ENCODE measurements at regions not wholly inside any gene's neighbourhood (a gene's known extent, or its start where the extent isn't known, plus 50 kb on each side); places are given as distances from the start of the nearest gene placed in this dataset.

DNA sequence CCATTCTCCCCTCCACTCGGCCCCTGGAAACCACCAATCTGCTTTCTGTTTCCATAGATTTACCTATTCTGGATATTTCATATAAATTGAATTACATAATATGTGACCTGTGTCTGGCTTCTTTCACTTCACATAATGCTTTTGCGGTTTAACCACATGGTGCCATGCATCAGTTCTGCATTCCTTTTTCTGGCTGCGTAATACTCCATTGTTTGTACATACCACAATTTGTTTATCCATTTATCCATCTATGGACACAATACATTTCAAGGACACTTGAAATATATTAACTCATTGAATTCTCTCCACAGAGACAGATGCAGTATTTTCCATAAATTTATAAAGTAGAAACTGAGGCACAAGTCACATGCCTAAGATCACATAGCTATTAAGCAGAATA is 110.3 kb upstream of the ETV6 start:
- no peak for TF ChIP-seq TAF1 (IDR thresholded peaks at IDR 0.05; ENCODE audit: low read depth)
- TF ChIP-seq MXI1 (conservative IDR thresholded peaks at IDR 0.05; ENCODE audit: poor library complexity, severe bottlenecking): no peak
- no peak for TF ChIP-seq EP300 (conservative IDR thresholded peaks at IDR 0.05; ENCODE audit: poor library complexity, severe bottlenecking)
- TF ChIP-seq, protein P1, sequence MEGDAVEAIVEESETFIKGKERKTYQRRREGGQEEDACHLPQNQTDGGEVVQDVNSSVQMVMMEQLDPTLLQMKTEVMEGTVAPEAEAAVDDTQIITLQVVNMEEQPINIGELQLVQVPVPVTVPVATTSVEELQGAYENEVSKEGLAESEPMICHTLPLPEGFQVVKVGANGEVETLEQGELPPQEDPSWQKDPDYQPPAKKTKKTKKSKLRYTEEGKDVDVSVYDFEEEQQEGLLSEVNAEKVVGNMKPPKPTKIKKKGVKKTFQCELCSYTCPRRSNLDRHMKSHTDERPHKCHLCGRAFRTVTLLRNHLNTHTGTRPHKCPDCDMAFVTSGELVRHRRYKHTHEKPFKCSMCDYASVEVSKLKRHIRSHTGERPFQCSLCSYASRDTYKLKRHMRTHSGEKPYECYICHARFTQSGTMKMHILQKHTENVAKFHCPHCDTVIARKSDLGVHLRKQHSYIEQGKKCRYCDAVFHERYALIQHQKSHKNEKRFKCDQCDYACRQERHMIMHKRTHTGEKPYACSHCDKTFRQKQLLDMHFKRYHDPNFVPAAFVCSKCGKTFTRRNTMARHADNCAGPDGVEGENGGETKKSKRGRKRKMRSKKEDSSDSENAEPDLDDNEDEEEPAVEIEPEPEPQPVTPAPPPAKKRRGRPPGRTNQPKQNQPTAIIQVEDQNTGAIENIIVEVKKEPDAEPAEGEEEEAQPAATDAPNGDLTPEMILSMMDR (IDR thresholded peaks at IDR 0.05; ENCODE audit: poor library complexity, severe bottlenecking): no peak
- TF ChIP-seq POLR2AphosphoS5 (IDR thresholded peaks at IDR 0.05): no peak
- no peak for TF ChIP-seq RAD21 (conservative IDR thresholded peaks at IDR 0.05)
- no peak for TF ChIP-seq EZH2 (IDR thresholded peaks at IDR 0.05; ENCODE audit: borderline replicate concordance, insufficient read depth, low read length, poor library complexity, severe bottlenecking)
